Endothelial cell of umbilical vein (primary cell): ENCODE measurements at regions not wholly inside any gene's neighbourhood (a gene's known extent, or its start where the extent isn't known, plus 50 kb on each side); places are given as distances from the start of the nearest gene placed in this dataset.

Source experiments
- BruUV-seq: library from RNA; stranded (reverse); fragments of 400-500 nt; replicated peaks from 2 replicates; lab custom pipeline; 2021; lab: Mats Ljungman, UMichigan
- CTCF ChIA-PET: fragments of 300-600, 350-600 bp; sonication (Branson Sonifier 250); formaldehyde crosslinking; loops from one replicate; lab custom pipeline; 2021; ENCODE audit warnings: antibody characterized with exemption, inconsistent platforms; lab: Charles Lee
- POLR2A ChIA-PET: fragments of 300-600, 350-600 bp; sonication (Branson Sonifier 250); formaldehyde crosslinking; loops from one replicate; lab custom pipeline; 2021; ENCODE audit warnings: antibody characterized with exemption, inconsistent platforms; lab: Charles Lee
- DNase-seq: peaks from one replicate; pipeline ENCODE4 v3.0.0-alpha.2; 2011; ENCODE audit warnings: low read depth, low spot score
- FAIRE-seq: peaks from 2 replicates; lab custom pipeline; 2011; peaks lifted over from hg19 to GRCh38; lab: Jason Lieb, UNC
- H2AFZ ChIP-seq: 2 replicates; pipeline ENCODE4 v1.6.0; 2012; ENCODE audit warnings: low read depth, low read length, control low read depth, inconsistent platforms
- H3K27ac ChIP-seq: 2 replicates; pipeline ENCODE4 v1.5.1; 2011; ENCODE audit warnings: low read depth, mild to moderate bottlenecking, control low read depth, low read length, moderate library complexity; ENCODE audit not compliant: insufficient read depth
- H3K27me3 ChIP-seq, 2 experiments: 2 replicates each; pipeline versions ENCODE4 v1.6.0 to v1.6.1; 2011; ENCODE audit warnings: low read length in 2 of 2, mixed read lengths in 1 of 2; ENCODE audit not compliant: control insufficient read depth in 2 of 2, insufficient read depth in 2 of 2
- H3K36me3 ChIP-seq, 2 experiments: 2 replicates in 1 of 2; 3 replicates in 1 of 2; pipeline ENCODE4 v1.5.1; 2011; ENCODE audit warnings: low read length in 2 of 2, mild to moderate bottlenecking in 1 of 2, moderate library complexity in 1 of 2; ENCODE audit not compliant: control insufficient read depth in 2 of 2, insufficient read depth in 2 of 2; ENCODE audit errors: extremely low read depth in 1 of 2
- H3K4me1 ChIP-seq: 3 replicates; pipeline ENCODE4 v1.5.1; 2011; ENCODE audit warnings: mild to moderate bottlenecking, low read length; ENCODE audit not compliant: control insufficient read depth, insufficient read depth; ENCODE audit errors: extremely low read depth
- H3K4me2 ChIP-seq: 2 replicates; pipeline ENCODE4 v1.6.1; 2011; ENCODE audit warnings: low read length, control low read depth, mixed read lengths; ENCODE audit not compliant: insufficient read depth
- H3K4me3 ChIP-seq, 3 experiments: fragments of 200-600 bp in 1 of 3; sonication (generic), shearing (Covaris generic) in 1 of 3; replicated peaks in 1 of 3; 2 replicates each; pipeline ENCODE4 v1.5.1; 2011 to 2016; ENCODE audit warnings: control low read depth in 3 of 3, low read length in 3 of 3, mild to moderate bottlenecking in 2 of 3, inconsistent platforms in 1 of 3, low read depth in 1 of 3, moderate library complexity in 1 of 3; ENCODE audit not compliant: insufficient read depth in 1 of 3
- H3K79me2 ChIP-seq: 2 replicates; pipeline ENCODE4 v1.6.0; 2012; ENCODE audit warnings: low read length, inconsistent platforms; ENCODE audit not compliant: control insufficient read depth, insufficient read depth
- H3K9ac ChIP-seq: replicated peaks from 2 replicates; pipeline ENCODE3; 2011; ENCODE audit warnings: low read length, control low read depth; ENCODE audit not compliant: insufficient read depth; ENCODE audit errors: extremely low read depth
- H3K9me1 ChIP-seq: replicated peaks from 3 replicates; pipeline ENCODE4 v1.6.0; 2011; ENCODE audit warnings: mild to moderate bottlenecking, low read length; ENCODE audit not compliant: control insufficient read depth, insufficient read depth; ENCODE audit errors: extremely low read depth
- H3K9me3 ChIP-seq: replicated peaks from 2 replicates; pipeline ENCODE4 v1.5.1; 2012; ENCODE audit warnings: low read length, inconsistent platforms; ENCODE audit not compliant: control insufficient read depth, insufficient read depth
- H4K20me1 ChIP-seq: replicated peaks from 2 replicates; pipeline ENCODE3; 2011; ENCODE audit warnings: mild to moderate bottlenecking, low read length; ENCODE audit not compliant: control insufficient read depth, insufficient read depth; ENCODE audit errors: extremely low read depth
- EZH2 ChIP-seq: IDR thresholded peaks from 2 replicates; pipeline ENCODE4 v1.6.1; 2012; ENCODE audit warnings: borderline replicate concordance, low read depth, mild to moderate bottlenecking, moderate library complexity, low read length, inconsistent platforms; ENCODE audit not compliant: severe bottlenecking
- FOS ChIP-seq: IDR thresholded peaks from 2 replicates; pipeline ENCODE4 v1.6.1; 2011; ENCODE audit warnings: mild to moderate bottlenecking, low read length, moderate library complexity, borderline replicate concordance; ENCODE audit not compliant: insufficient read depth
- GATA2 ChIP-seq: IDR thresholded peaks from 2 replicates; pipeline ENCODE4 v1.7.0; 2011; ENCODE audit warnings: low read depth, mild to moderate bottlenecking, moderate library complexity, mixed read lengths, low read length; ENCODE audit not compliant: insufficient read length, insufficient read depth
- JUN ChIP-seq: IDR thresholded peaks from 2 replicates; pipeline ENCODE4 v1.6.1; 2011; ENCODE audit warnings: borderline replicate concordance, low read depth; ENCODE audit not compliant: insufficient read length, insufficient read depth
- MYC ChIP-seq: IDR thresholded peaks from one replicate; pipeline ENCODE4 v1.6.1; 2011; ENCODE audit warnings: mild to moderate bottlenecking, low read depth, low read length
- POLR2A ChIP-seq: IDR thresholded peaks from 2 replicates; pipeline ENCODE4 v1.6.1; 2012; ENCODE audit warnings: low read depth, mild to moderate bottlenecking, control low read depth, low read length
- POLR2AphosphoS5 ChIP-seq: IDR thresholded peaks from 2 replicates; pipeline ENCODE4 v1.6.1; 2012; ENCODE audit warnings: low read depth, mild to moderate bottlenecking, control low read depth, low read length, moderate library complexity; ENCODE audit not compliant: insufficient read depth
- dilution Hi-C: fragments of 300-500 bp; cut with MboI; formaldehyde crosslinking; loops from one replicate; pipeline ENCODE4 v1.15.0; 2019; ENCODE audit warnings: low sequenced_read_pairs; ENCODE audit not compliant: extremely low pct_ligation_motif_present
- intact Hi-C: fragments of 100-400 bp; cut with micrococcal nuclease; formaldehyde crosslinking; loops from one replicate; pipeline ENCODE4 v1.10.0; 2022
- TF ChIP-seq, protein P1 (sequence below): IDR thresholded peaks from 2 replicates; pipeline ENCODE4 v1.6.1; 2011; ENCODE audit not compliant: insufficient read depth, insufficient read length
- TF ChIP-seq, protein P2 (sequence below), 2 donors: IDR thresholded peaks; 1 replicate in 1 of 2; 2 replicates in 1 of 2; pipeline ENCODE4 v1.5.1; 2011; ENCODE audit warnings: low read length in 2 of 2, mild to moderate bottlenecking in 2 of 2, moderate library complexity in 2 of 2, control low read depth in 1 of 2, inconsistent platforms in 1 of 2, low read depth in 1 of 2; ENCODE audit not compliant: insufficient read depth in 1 of 2; ENCODE audit errors: extremely low read depth in 1 of 2

DNA sequence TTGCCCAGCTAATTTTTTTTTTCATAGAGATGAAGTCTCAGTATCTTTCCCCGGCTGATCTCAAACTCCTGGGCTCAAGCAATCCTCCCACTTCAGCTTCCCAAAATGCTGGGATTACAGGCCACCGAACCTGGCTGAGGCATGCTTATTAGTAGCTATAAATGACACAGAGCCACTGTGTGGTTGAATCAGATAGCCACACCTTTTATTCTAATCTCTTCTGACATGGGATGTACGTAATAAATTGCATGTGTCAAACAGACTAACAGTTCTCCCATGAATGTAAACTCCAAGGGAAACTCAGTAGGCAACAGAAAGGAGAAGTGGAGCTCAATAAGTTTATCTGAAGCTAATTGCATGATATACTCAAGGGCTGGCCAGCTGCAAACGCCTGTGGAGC lies 139.8 kb upstream of the VCX3A start:
- dilution Hi-C loops, result no loop called here
- Histone ChIP-seq H3K4me1 (no peaks in the 10 kb centered on the region), H3K36me3 (no peaks in the 10 kb centered on the region), H2AFZ (no peak overlapping the region), H3K9ac (no peak overlapping the region), H3K4me3 (no peak overlapping the region), H4K20me1 (no peaks in the 10 kb centered on the region), H3K4me2 (no peak overlapping the region), H3K27me3 (no peaks in the 10 kb centered on the region), H3K27ac (no peak overlapping the region), H3K9me1 (no peaks in the 10 kb centered on the region), H3K9me3 (no peaks in the 10 kb centered on the region), H3K79me2 (no peaks in the 10 kb centered on the region)
- ChIA-PET CTCF (no interaction called here), POLR2A (no interaction called here)
- TF ChIP-seq, protein P1, sequence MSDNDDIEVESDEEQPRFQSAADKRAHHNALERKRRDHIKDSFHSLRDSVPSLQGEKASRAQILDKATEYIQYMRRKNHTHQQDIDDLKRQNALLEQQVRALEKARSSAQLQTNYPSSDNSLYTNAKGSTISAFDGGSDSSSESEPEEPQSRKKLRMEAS, result no peak
- no peak for TF ChIP-seq JUN
- TF ChIP-seq FOS, result no peak
- TF ChIP-seq POLR2AphosphoS5, result no peak
- TF ChIP-seq MYC, result no peak
- TF ChIP-seq GATA2, result no peak
- TF ChIP-seq POLR2A, result no peak
- TF ChIP-seq EZH2, result no peak
- TF ChIP-seq, protein P2, sequence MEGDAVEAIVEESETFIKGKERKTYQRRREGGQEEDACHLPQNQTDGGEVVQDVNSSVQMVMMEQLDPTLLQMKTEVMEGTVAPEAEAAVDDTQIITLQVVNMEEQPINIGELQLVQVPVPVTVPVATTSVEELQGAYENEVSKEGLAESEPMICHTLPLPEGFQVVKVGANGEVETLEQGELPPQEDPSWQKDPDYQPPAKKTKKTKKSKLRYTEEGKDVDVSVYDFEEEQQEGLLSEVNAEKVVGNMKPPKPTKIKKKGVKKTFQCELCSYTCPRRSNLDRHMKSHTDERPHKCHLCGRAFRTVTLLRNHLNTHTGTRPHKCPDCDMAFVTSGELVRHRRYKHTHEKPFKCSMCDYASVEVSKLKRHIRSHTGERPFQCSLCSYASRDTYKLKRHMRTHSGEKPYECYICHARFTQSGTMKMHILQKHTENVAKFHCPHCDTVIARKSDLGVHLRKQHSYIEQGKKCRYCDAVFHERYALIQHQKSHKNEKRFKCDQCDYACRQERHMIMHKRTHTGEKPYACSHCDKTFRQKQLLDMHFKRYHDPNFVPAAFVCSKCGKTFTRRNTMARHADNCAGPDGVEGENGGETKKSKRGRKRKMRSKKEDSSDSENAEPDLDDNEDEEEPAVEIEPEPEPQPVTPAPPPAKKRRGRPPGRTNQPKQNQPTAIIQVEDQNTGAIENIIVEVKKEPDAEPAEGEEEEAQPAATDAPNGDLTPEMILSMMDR (IDR thresholded peaks at IDR 0.05; ENCODE audit: extremely low read depth in 1 of 2, insufficient read depth in 1 of 2, low read depth in 1 of 2, low read length in 2 of 2), result no peak
- intact Hi-C loops, result no loop called here
- FAIRE-seq (no peak), DNase-seq (no peak)
- BruUV-seq, result no TSS peak
